Tibial nerve (tissue), 4 donors: ENCODE measurements at regions not wholly inside any gene's neighbourhood (a gene's known extent, or its start where the extent isn't known, plus 50 kb on each side); places are given as distances from the start of the nearest gene placed in this dataset.
A peak's percentile ranks its signal among the peaks of the same experiment; 100 is the strongest.

Source experiments
- DNase-seq, 2 donors: peaks; one replicate each; pipeline ENCODE4 v3.0.0-alpha.2; 2019; ENCODE audit warnings: low spot score in 2 of 2
- H3K27ac ChIP-seq, 4 donors: fragments of 200-600 bp; sonication (generic) in 3 of 4; one replicate each; pipeline ENCODE4 v1.5.1; 2017 to 2019; ENCODE audit warnings: mild to moderate bottlenecking in 1 of 4
- H3K27me3 ChIP-seq, 2 donors: fragments of 200-600 bp; sonication (generic) in 1 of 2; one replicate each; pipeline versions ENCODE4 v1.5.1 to v1.6.0; 2017 to 2019
- H3K36me3 ChIP-seq, 3 donors: fragments of 200-600 bp; sonication (generic); one replicate each; pipeline ENCODE4 v1.5.1; 2018 to 2019
- H3K4me1 ChIP-seq, 4 donors: fragments of 200-600 bp; sonication (generic) in 3 of 4; one replicate each; pipeline ENCODE4 v1.5.1; 2017 to 2019
- H3K4me3 ChIP-seq, 4 donors: fragments of 200-600 bp; sonication (generic) in 3 of 4; one replicate each; pipeline ENCODE4 v1.5.1; 2017 to 2019; ENCODE audit warnings: mild to moderate bottlenecking in 1 of 4, moderate library complexity in 1 of 4
- H3K9me3 ChIP-seq, 4 donors: fragments of 200-600 bp; sonication (generic) in 3 of 4; one replicate each; pipeline ENCODE4 v1.5.1; 2017 to 2019
- EP300 ChIP-seq, 2 donors: sonication (generic); formaldehyde crosslinking; IDR thresholded peaks; one replicate each; pipeline ENCODE4 v1.6.1; 2017; ENCODE audit warnings: antibody characterized with exemption in 2 of 2, mild to moderate bottlenecking in 1 of 2
- POLR2A ChIP-seq, 2 donors: fragments of 450-650 bp; IDR thresholded peaks; one replicate each; pipeline ENCODE4 v1.6.1; 2017; ENCODE audit warnings: antibody characterized with exemption in 2 of 2, mild to moderate bottlenecking in 2 of 2, moderate library complexity in 2 of 2
- WGBS, 2 donors: methylation state at CpG; one replicate each; pipeline ENCODE4 v1.1.5; 2018; 5-methylcytosine and 5-hydroxymethylcytosine counted together
- TF ChIP-seq, protein P1 (sequence below), 5 experiments: fragments of 200-600 bp in 3 of 5; fragments of 450-650 bp in 2 of 5; sonication (generic) in 3 of 5; IDR thresholded peaks; one replicate each; pipeline ENCODE4 v1.5.1; 2016 to 2019; ENCODE audit warnings: antibody characterized with exemption in 5 of 5, mild to moderate bottlenecking in 3 of 5, moderate library complexity in 2 of 5

- Histone ChIP-seq H3K9me3 (no peaks in the 10 kb centered on the region), H3K4me3 (no peak overlapping the region), H3K27ac (no peak overlapping the region), H3K36me3 (no peaks in the 10 kb centered on the region), H3K4me1 (no peaks in the 10 kb centered on the region), H3K27me3 (no peaks in the 10 kb centered on the region)
- no peak for TF ChIP-seq POLR2A (IDR thresholded peaks at IDR 0.05)
- no peak for TF ChIP-seq EP300 (IDR thresholded peaks at IDR 0.05)
- TF ChIP-seq, protein P1, sequence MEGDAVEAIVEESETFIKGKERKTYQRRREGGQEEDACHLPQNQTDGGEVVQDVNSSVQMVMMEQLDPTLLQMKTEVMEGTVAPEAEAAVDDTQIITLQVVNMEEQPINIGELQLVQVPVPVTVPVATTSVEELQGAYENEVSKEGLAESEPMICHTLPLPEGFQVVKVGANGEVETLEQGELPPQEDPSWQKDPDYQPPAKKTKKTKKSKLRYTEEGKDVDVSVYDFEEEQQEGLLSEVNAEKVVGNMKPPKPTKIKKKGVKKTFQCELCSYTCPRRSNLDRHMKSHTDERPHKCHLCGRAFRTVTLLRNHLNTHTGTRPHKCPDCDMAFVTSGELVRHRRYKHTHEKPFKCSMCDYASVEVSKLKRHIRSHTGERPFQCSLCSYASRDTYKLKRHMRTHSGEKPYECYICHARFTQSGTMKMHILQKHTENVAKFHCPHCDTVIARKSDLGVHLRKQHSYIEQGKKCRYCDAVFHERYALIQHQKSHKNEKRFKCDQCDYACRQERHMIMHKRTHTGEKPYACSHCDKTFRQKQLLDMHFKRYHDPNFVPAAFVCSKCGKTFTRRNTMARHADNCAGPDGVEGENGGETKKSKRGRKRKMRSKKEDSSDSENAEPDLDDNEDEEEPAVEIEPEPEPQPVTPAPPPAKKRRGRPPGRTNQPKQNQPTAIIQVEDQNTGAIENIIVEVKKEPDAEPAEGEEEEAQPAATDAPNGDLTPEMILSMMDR (IDR thresholded peaks at IDR 0.05): no peak
- WGBS, 2 donors: 61 to 62% methylated on average over 3 of the region's 3 CpGs
- DNase-seq: no peak
Observed at GRCh38 chr10:52956461-52956860, 183.9 kb upstream of the MBL2 start.

DNA sequence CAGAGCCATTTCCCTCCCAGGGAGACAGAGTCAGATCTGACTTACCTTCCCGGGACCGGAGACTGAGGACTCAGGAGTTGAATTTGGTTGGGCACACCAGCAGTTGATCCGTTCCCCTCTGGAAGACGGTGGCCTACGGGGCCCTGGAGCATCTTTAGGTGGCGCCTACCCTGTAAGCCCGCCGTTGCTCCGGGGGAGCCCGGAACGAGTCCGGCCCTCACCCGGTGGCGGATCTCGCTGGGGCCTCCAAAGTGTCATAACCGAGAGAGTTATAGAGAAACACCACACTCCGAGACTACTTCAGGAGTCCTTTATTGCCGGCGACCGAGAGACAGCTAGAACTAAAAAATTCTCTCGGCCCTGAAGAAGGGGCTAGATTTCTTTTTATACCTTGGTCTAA, 182.8 kb upstream of the MBL2 start:
- Histone ChIP-seq H3K27me3 (no peaks in the 10 kb centered on the region), H3K27ac (no peak overlapping the region), H3K4me3 (no peak overlapping the region), H3K9me3 (no peaks in the 10 kb centered on the region), H3K4me1 (no peaks in the 10 kb centered on the region), H3K36me3 (no peaks in the 10 kb centered on the region)
- no peak for DNase-seq
- WGBS, 2 donors: 90 to 97% methylated on average over 21 of the region's 21 CpGs
- TF ChIP-seq EP300 (IDR thresholded peaks at IDR 0.05) (no peak), POLR2A (IDR thresholded peaks at IDR 0.05) (no peak)
- TF ChIP-seq, protein P1 (IDR thresholded peaks at IDR 0.05): no peak

DNA sequence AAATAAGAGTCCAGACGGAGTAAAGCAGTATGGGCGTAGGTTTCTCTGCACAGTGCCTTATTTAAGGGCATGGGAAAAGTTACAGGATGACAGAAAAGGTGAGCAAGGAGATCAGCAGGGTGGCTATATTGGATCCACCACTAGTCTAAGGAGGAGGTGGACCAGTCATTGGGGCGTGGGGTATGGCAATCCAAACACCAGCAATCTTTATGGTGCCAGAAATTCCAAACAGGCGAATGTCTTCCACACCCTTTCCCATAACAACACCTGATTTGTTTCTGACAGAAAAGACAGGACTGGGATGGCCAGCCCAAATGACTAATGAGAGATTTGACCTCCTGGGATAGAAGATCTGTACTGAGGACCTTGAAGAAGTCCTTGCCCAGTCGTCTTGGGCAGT, 181.8 kb upstream of the MBL2 start:
- 82 to 92% methylated on average over 5 of the region's 5 CpGs for WGBS, 2 donors
- H3K4me3 ChIP-seq: no peak overlapping the region
- no peak for DNase-seq
- H3K27ac ChIP-seq: no peak overlapping the region
- H3K27me3 ChIP-seq: no peaks in the 10 kb centered on the region
- no peaks in the 10 kb centered on the region for H3K4me1 ChIP-seq
- H3K9me3 ChIP-seq: no peaks in the 10 kb centered on the region
- TF ChIP-seq, protein P1 (IDR thresholded peaks at IDR 0.05): no peak
- no peak for TF ChIP-seq POLR2A (IDR thresholded peaks at IDR 0.05)
- no peak for TF ChIP-seq EP300 (IDR thresholded peaks at IDR 0.05)
- no peaks in the 10 kb centered on the region for H3K36me3 ChIP-seq

DNA sequence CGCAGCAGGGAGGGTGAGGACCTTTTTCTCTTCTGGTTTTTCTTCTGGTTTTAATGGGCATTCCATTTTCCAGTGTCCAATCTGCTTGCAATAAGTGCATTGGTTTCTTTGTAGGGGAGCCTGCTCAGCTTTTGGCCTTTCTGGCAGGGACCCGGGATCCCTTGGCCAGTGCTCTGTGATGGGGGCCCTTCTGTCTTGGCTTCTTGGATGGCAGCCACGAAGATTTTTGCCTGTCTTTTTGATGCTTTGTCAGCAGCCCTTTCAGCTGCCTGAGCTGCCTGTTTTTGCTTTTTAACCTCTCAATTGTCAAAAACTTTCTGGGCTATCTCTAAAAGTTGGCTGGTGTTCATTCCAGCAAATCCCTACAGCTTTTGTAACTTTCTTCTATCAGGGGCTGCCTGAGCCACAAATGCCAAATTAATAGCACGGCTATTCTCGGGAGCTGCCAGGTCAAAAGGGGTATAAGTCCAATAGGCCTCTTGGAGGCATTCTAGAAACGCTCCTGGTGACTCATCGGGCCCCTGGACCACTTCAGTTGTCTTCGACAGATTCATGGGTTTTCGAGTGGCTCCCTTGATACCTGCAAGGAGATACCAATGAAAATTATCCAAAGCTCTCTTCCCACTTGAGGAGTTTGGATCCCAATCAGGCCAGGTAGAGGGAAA, 179.9 kb upstream of the MBL2 start:
- no peaks in the 10 kb centered on the region for H3K27me3 ChIP-seq
- TF ChIP-seq, protein P1 (IDR thresholded peaks at IDR 0.05): no peak
- TF ChIP-seq POLR2A (IDR thresholded peaks at IDR 0.05): no peak
- TF ChIP-seq EP300 (IDR thresholded peaks at IDR 0.05): no peak
- no peak overlapping the region for H3K27ac ChIP-seq
- H3K9me3 ChIP-seq: no peaks in the 10 kb centered on the region
- DNase-seq: no peak
- 47 to 48% methylated on average over 9 of the region's 9 CpGs for WGBS, 2 donors
- no peaks in the 10 kb centered on the region for H3K36me3 ChIP-seq
- no peaks in the 10 kb centered on the region for H3K4me1 ChIP-seq
- no peak overlapping the region for H3K4me3 ChIP-seq

- H3K27me3 ChIP-seq: no peaks in the 10 kb centered on the region
- H3K4me1 ChIP-seq: no peaks in the 10 kb centered on the region
- no peaks in the 10 kb centered on the region for H3K36me3 ChIP-seq
- peak in 1 of 2 donors; percentile 56 for DNase-seq
- TF ChIP-seq, protein P1 (IDR thresholded peaks at IDR 0.05): peak in 2 of 5 experiments; percentile 16 to 22
- TF ChIP-seq EP300 (IDR thresholded peaks at IDR 0.05) (no peak), POLR2A (IDR thresholded peaks at IDR 0.05) (no peak)
- H3K9me3 ChIP-seq: no peaks in the 10 kb centered on the region
- H3K4me3 ChIP-seq: no peak overlapping the region
- 25 to 38% methylated on average over 5 of the region's 5 CpGs for WGBS, 2 donors
- H3K27ac ChIP-seq: no peak overlapping the region
Observed at GRCh38 chr10:52951824-52952223, 179.2 kb upstream of the MBL2 start.
